ENCODE measurements at regions not wholly inside any gene's neighbourhood (a gene's known extent, or its start where the extent isn't known, plus 50 kb on each side); places are given as distances from the start of the nearest gene placed in this dataset.

DNA sequence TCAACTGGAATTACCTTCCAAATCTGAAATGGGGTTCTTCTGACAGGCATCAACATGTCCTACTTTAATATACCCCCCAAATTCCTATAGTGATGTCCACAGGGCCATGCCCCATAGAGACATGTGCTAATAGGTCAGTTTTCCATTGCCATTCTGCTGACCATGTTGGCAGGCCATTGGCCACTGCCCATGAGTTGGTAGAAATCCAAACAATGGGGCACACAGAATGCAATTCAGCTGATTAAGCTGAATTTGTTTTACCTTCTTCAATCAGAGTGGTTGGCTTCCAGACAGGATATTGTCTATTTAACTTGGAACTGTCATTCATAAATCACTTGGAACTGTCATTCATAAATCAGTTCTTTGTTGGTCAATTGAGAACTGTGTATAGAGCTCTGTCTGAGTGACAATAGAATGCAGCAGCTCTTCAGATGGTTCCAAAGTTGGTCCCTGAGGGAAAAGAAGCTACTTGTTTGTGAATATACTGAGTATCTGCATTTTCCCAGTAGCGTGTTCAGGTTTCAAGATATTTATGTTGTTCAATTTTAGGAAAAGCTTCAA lies 336.9 kb downstream of the DRD1 start:
- DNase-seq (ENCODE audit: low spot score), result no peak
- TF ChIP-seq, protein P1, sequence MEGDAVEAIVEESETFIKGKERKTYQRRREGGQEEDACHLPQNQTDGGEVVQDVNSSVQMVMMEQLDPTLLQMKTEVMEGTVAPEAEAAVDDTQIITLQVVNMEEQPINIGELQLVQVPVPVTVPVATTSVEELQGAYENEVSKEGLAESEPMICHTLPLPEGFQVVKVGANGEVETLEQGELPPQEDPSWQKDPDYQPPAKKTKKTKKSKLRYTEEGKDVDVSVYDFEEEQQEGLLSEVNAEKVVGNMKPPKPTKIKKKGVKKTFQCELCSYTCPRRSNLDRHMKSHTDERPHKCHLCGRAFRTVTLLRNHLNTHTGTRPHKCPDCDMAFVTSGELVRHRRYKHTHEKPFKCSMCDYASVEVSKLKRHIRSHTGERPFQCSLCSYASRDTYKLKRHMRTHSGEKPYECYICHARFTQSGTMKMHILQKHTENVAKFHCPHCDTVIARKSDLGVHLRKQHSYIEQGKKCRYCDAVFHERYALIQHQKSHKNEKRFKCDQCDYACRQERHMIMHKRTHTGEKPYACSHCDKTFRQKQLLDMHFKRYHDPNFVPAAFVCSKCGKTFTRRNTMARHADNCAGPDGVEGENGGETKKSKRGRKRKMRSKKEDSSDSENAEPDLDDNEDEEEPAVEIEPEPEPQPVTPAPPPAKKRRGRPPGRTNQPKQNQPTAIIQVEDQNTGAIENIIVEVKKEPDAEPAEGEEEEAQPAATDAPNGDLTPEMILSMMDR (IDR thresholded peaks at IDR 0.05; ENCODE audit: extremely low read depth, insufficient read depth, missing control alignments), result no peak
- in situ Hi-C loops (cut with MboI; ENCODE audit: low pct_unique_long_range_greater_than_20kb, low sequenced_read_pairs, unreplicated experiment), result no loop called here

GRCh38 chr5:175104677-175105076 lies 339.3 kb downstream of the DRD1 start:
- no peak for DNase-seq (ENCODE audit: low spot score)
- TF ChIP-seq, protein P1 (IDR thresholded peaks at IDR 0.05; ENCODE audit: extremely low read depth, insufficient read depth, missing control alignments), result no peak
- in situ Hi-C loops (cut with MboI; ENCODE audit: low pct_unique_long_range_greater_than_20kb, low sequenced_read_pairs, unreplicated experiment), result no loop called here

- in situ Hi-C loops (cut with MboI; ENCODE audit: low pct_unique_long_range_greater_than_20kb, low sequenced_read_pairs, unreplicated experiment), result no loop called here
- TF ChIP-seq, protein P1 (IDR thresholded peaks at IDR 0.05; ENCODE audit: extremely low read depth, insufficient read depth, missing control alignments), result no peak
Observed at GRCh38 chr5:175103746-175104145, 340.2 kb downstream of the DRD1 start.

GRCh38 chr5:175102717-175103116 lies 341.3 kb downstream of the DRD1 start:
- DNase-seq (ENCODE audit: low spot score), result no peak
- TF ChIP-seq, protein P1 (IDR thresholded peaks at IDR 0.05; ENCODE audit: extremely low read depth, insufficient read depth, missing control alignments), result no peak
- in situ Hi-C loops (cut with MboI; ENCODE audit: low pct_unique_long_range_greater_than_20kb, low sequenced_read_pairs, unreplicated experiment), result no loop called here

More at GRCh38 chr5:175103746-175104145, 340.2 kb downstream of the DRD1 start:
- no peak for DNase-seq (ENCODE audit: low spot score)

DNA sequence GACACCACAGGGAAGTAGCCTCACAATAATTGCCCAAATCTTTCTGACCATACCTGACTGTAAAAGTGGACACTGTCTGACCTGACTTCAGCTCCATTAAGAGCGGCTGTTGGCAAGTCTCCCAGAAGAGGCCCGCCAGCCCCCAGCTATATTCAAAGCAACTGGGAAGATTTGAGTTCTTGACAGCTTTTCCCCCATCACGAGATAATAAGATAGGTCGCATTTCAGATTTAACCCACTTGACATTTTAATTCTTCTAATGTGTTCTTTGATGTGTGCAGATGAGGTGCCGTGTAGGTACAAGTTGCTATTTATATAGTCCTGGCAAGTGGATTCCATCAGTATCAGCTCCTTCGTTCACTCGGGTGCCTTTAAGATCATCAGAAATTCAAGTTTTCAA lies 345.7 kb downstream of the DRD1 start:
- in situ Hi-C loops (cut with MboI; ENCODE audit: low pct_unique_long_range_greater_than_20kb, low sequenced_read_pairs, unreplicated experiment), result no loop called here
- DNase-seq (ENCODE audit: low spot score), result no peak

DNA sequence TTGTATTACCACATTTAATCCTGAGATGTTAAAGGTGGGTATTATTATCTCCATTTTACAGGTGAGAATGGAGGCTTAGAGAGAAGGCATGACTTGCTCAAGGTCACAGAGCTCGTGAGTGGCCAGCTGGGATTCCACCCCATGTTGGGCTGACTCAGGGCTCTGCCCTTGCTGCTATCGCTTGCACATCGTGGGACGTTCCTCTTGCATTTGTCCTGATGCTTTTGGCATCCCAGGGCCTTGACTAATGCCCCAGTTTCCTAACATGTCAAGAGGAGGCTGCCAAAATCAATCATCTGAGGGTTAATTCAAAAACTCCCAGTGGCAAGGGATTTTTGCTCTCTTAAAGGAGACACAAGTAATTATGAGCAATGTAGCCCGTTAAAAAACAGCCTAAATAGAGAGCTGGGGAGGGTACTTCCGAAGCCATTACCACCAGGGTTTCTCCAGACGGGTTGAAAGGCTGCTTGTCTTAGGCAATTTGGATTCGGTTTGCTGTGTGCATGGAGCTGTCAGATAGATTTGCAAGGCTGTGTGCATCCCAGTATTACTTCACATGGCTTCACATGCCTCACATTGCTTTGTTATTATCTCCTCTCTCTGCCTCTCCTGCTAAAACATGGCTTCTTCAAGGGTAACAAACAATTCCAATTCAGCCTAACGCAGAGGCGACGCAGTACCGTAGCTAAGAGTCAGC lies 347.4 kb downstream of the DRD1 start:
- no peak for DNase-seq (ENCODE audit: low spot score)

More for the DNA sequence above, 345.7 kb downstream of the DRD1 start:
- TF ChIP-seq, protein P1 (IDR thresholded peaks at IDR 0.05; ENCODE audit: extremely low read depth, insufficient read depth, missing control alignments), result no peak

More for the DNA sequence above, 347.4 kb downstream of the DRD1 start:
- TF ChIP-seq, protein P1 (IDR thresholded peaks at IDR 0.05; ENCODE audit: extremely low read depth, insufficient read depth, missing control alignments), result no peak
- in situ Hi-C loops (cut with MboI; ENCODE audit: low pct_unique_long_range_greater_than_20kb, low sequenced_read_pairs, unreplicated experiment), result no loop called here
